ENCODE measurements at regions not wholly inside any gene's neighbourhood (a gene's known extent, or its start where the extent isn't known, plus 50 kb on each side); places are given as distances from the start of the nearest gene placed in this dataset.
"Not testable (repeated sequence)": the region's sequence is repeated elsewhere in the genome, so short reads cannot be mapped to it uniquely, and the experiment has no call there.

GRCh38 chr1:55893155-55893554 lies 678.0 kb upstream of the USP24 start:
- no peak for DNase-seq

GRCh38 chr1:55888685-55889317 lies 673.6 kb upstream of the USP24 start:
- DNase-seq, result no peak

- no peak for DNase-seq
Observed at GRCh38 chr1:55886856-55887712, 671.9 kb upstream of the USP24 start.

- no peak for DNase-seq
Observed at GRCh38 chr1:55885619-55886018, 670.5 kb upstream of the USP24 start.

GRCh38 chr1:55882931-55883330 lies 667.8 kb upstream of the USP24 start:
- no peak for DNase-seq

- DNase-seq, result no peak
Observed at GRCh38 chr1:55879346-55879745, 664.2 kb upstream of the USP24 start.

- DNase-seq, result no peak
Observed at GRCh38 chr1:55877437-55878232, 662.5 kb upstream of the USP24 start.

GRCh38 chr1:55876276-55877060 lies 661.3 kb upstream of the USP24 start:
- no peak for DNase-seq

GRCh38 chr1:55870106-55870505 lies 654.9 kb upstream of the USP24 start:
- no peak for DNase-seq

- no peak for DNase-seq
Observed at GRCh38 chr1:55869065-55869464, 653.9 kb upstream of the USP24 start.

GRCh38 chr1:55868026-55868425 lies 652.9 kb upstream of the USP24 start:
- DNase-seq, result no peak

GRCh38 chr1:55867304-55867843 lies 652.2 kb upstream of the USP24 start:
- no peak for DNase-seq

GRCh38 chr1:55865778-55866177 lies 650.6 kb upstream of the USP24 start:
- not testable (repeated sequence) for DNase-seq

GRCh38 chr1:55864251-55864650 lies 649.1 kb upstream of the USP24 start:
- no peak for DNase-seq

- no peak for DNase-seq
Observed at GRCh38 chr1:55861676-55862340, 646.6 kb upstream of the USP24 start.

GRCh38 chr1:55860798-55861519 lies 645.8 kb upstream of the USP24 start:
- no peak for DNase-seq

- DNase-seq, result no peak
Observed at GRCh38 chr1:55860326-55860725, 645.2 kb upstream of the USP24 start.

GRCh38 chr1:55854911-55855310 lies 639.7 kb upstream of the USP24 start:
- no peak for DNase-seq

- no peak for DNase-seq
Observed at GRCh38 chr1:55848906-55849305, 633.7 kb upstream of the USP24 start.

GRCh38 chr1:55846051-55846450 lies 630.9 kb upstream of the USP24 start:
- DNase-seq, result no peak

- DNase-seq, result no peak
Observed at GRCh38 chr1:55844322-55844721, 629.2 kb upstream of the USP24 start.
